Colon (tissue), 2 donors: ENCODE measurements at regions not wholly inside any gene's neighbourhood (a gene's known extent, or its start where the extent isn't known, plus 50 kb on each side); places are given as distances from the start of the nearest gene placed in this dataset.

ENCODE experiments used
- FAIRE-seq: peaks from 2 replicates; lab custom pipeline; 2012; peaks lifted over from hg19 to GRCh38; lab: Jason Lieb, UNC
- donor health status: control.
- donor health status: control.

- no peak for FAIRE-seq
These were observed 67.6 kb upstream of the SLC22A23 start for GRCh38 chr6:3524456-3524855.

GRCh38 chr6:3523966-3524365, 67.1 kb upstream of the SLC22A23 start:
- FAIRE-seq, result no peak

- no peak for FAIRE-seq
These were observed 66.4 kb upstream of the SLC22A23 start for GRCh38 chr6:3523271-3523670.

GRCh38 chr6:3522561-3523260, 65.9 kb upstream of the SLC22A23 start:
- FAIRE-seq, result no peak

GRCh38 chr6:3520281-3521230, 63.7 kb upstream of the SLC22A23 start:
- no peak for FAIRE-seq

- no peak for FAIRE-seq
These were observed 61.7 kb upstream of the SLC22A23 start for GRCh38 chr6:3518356-3519190.

GRCh38 chr6:3517350-3517749, 60.5 kb upstream of the SLC22A23 start:
- no peak for FAIRE-seq

- no peak for FAIRE-seq
These were observed 59.2 kb upstream of the SLC22A23 start for GRCh38 chr6:3516092-3516491.

- no peak for FAIRE-seq
These were observed 58.8 kb upstream of the SLC22A23 start for GRCh38 chr6:3515669-3516068.

- no peak for FAIRE-seq
These were observed 56.6 kb upstream of the SLC22A23 start for GRCh38 chr6:3513416-3513815.

GRCh38 chr6:3512832-3513231, 56.0 kb upstream of the SLC22A23 start:
- FAIRE-seq, result no peak

GRCh38 chr6:3510617-3511016, 53.8 kb upstream of the SLC22A23 start:
- FAIRE-seq, result no peak

- no peak for FAIRE-seq
These were observed 53.3 kb upstream of the SLC22A23 start for GRCh38 chr6:3510178-3510577.

GRCh38 chr6:3509336-3509735, 52.5 kb upstream of the SLC22A23 start:
- FAIRE-seq, result no peak

GRCh38 chr6:3506751-3507383, 50.0 kb upstream of the SLC22A23 start:
- FAIRE-seq, result no peak
